RPMI7951 (cell line): ENCODE measurements at regions not wholly inside any gene's neighbourhood (a gene's known extent, or its start where the extent isn't known, plus 50 kb on each side); places are given as distances from the start of the nearest gene placed in this dataset.

Experiments
- DNase-seq: peaks from one replicate; pipeline ENCODE4 v3.0.0-alpha.2; 2012; ENCODE audit warnings: low read depth

GRCh38 chr14:44151130-44151820, 355.8 kb downstream of the FSCB start:
- no peak for DNase-seq

DNA sequence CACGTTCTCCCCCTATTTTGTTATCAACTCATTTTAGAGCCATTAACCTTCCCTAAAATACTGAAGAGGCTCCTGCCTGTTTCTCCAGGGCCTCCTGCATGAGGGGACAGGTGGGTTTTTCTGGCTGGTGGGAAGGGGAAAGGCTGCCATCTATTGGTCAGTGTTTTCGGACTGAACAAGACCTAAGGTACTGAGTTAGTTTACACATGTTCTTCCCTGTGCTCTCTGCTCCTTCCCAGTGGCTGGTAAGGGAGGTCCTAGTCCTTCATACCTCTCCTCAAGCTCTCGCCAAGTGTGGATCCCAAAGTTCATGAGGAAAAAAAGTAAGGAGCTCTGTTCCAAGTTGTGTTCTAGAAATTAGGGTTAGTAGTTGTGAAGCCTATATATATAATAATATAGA, 357.5 kb downstream of the FSCB start:
- no peak for DNase-seq

GRCh38 chr14:44142006-44142405, 365.1 kb downstream of the FSCB start:
- no peak for DNase-seq

DNA sequence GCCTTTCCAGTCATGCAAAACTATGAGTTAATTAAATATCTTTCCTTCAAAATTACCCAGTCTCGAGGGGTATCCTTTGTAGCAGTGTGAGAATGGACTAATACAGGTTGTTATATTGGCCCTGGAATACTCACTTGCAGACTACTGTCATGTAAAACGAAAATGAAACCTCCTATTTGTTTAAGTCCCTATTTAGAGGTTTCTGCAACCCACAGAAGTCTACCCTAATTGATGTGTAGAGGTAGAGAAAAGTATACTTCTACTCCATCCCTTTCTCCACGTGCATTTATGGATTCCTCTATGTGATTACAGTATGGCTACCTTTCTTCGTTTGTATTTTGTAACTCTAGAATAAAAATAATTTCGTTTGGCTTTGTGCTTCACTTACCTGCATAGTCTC, 371.1 kb downstream of the FSCB start:
- no peak for DNase-seq

- DNase-seq = no peak
Measured at GRCh38 chr14:44131861-44132260, 375.2 kb downstream of the FSCB start.

- no peak for DNase-seq
Measured at GRCh38 chr14:44113769-44114730, 393.0 kb downstream of the FSCB start.

- no peak for DNase-seq
Measured at GRCh38 chr14:44112774-44113460, 394.2 kb downstream of the FSCB start.

DNA sequence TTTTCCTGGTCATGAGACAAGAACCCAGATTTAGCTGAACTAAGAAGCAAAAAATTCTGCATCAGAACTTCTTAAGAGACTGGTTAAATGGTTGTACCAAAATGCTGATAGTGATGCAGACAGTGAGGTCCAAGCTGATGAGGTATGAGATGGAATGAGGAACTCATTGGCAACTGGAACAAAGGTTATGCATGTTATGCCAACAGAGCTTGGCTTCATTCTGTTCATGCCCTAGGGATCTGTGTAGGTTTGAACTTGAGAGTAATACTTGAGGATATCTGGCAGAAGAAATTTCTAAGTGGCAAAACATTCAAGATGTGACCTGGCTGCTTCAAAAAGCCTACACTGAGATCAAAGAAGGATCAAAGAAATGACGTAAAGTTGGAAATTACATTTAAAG, 398.0 kb downstream of the FSCB start:
- DNase-seq = no peak

GRCh38 chr14:44108601-44109000, 398.5 kb downstream of the FSCB start:
- DNase-seq = no peak

GRCh38 chr14:44107156-44107555, 399.9 kb downstream of the FSCB start:
- no peak for DNase-seq

GRCh38 chr14:44099743-44100488, 407.2 kb downstream of the FSCB start:
- no peak for DNase-seq

GRCh38 chr14:44081146-44081545, 425.9 kb downstream of the FSCB start:
- no peak for DNase-seq

GRCh38 chr14:44070046-44070445, 437.0 kb downstream of the FSCB start:
- no peak for DNase-seq

DNA sequence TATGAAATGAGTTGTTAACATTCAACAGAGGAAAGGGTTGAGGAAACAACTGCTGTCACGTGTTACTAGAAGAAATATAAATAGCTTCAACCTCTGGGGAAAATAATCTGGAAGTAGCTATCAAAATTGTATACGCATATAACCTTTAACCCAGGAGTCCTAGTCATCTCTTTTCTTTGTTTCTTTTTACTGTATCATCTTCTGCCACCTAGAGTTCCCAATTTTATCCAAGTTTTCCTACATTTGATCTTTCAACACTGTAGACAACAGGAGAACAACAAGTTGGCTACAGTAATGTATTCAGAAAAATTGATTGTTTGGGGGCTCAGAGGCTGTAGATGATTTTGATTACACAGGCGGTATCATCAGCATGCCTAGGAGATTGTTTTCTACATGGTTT, 453.7 kb downstream of the FSCB start:
- DNase-seq = no peak

DNA sequence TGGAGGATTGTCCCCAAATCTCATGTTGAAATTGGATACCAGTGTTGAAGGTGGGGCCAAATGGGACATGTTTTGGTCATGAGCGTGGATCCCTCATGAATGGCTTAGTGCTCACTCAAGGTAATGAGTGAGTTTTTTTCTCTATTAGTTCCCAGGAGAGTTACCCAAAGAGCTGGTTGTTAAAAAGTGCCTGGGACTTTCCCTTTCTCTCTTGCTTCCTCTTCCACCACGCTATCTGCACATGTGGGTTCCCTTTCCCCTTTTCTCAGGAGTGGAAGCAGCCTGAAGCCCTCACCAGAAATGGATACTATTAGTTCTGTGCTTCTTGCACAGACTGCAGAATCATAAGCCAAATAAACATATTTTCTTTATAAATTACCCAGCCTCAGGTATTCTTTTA, 465.4 kb downstream of the FSCB start:
- DNase-seq = no peak

GRCh38 chr14:44040561-44040960, 466.5 kb downstream of the FSCB start:
- no peak for DNase-seq

GRCh38 chr14:44036248-44036647, 470.8 kb downstream of the FSCB start:
- no peak for DNase-seq

- no peak for DNase-seq
Measured at GRCh38 chr14:44035707-44036106, 471.4 kb downstream of the FSCB start.

- no peak for DNase-seq
Measured at GRCh38 chr14:44030831-44031383, 476.2 kb downstream of the FSCB start.

GRCh38 chr14:44029933-44030332, 477.1 kb downstream of the FSCB start:
- no peak for DNase-seq

DNA sequence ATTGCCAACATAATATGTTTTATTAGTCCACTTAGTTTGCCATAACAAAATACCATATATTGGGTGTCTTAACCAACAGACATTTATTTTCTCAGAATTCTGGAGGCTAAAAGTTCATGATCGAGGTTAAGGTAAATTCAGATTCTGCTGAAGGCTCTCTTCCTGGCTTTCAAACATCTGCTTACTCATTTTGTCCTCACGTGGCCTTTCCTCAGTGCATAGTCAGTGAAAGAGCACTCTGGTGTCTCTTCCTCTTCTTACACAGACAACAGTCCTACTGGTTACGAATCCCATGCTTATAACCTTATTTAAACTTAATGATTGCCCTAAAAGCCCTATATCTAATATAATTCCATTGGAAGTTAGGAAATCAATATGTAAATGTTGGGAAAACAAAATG, 479.7 kb downstream of the FSCB start:
- no peak for DNase-seq

- no peak for DNase-seq
Measured at GRCh38 chr14:44010595-44010994, 496.5 kb downstream of the FSCB start.
